ENCODE measurements at regions not wholly inside any gene's neighbourhood (a gene's known extent, or its start where the extent isn't known, plus 50 kb on each side); places are given as distances from the start of the nearest gene placed in this dataset.

GRCh38 chr7:21028186-21028585, 241.5 kb upstream of the SP8 start:
- DNase-seq (ENCODE audit: low read depth in 4 of 4, low spot score in 1 of 4) = no peak

DNA sequence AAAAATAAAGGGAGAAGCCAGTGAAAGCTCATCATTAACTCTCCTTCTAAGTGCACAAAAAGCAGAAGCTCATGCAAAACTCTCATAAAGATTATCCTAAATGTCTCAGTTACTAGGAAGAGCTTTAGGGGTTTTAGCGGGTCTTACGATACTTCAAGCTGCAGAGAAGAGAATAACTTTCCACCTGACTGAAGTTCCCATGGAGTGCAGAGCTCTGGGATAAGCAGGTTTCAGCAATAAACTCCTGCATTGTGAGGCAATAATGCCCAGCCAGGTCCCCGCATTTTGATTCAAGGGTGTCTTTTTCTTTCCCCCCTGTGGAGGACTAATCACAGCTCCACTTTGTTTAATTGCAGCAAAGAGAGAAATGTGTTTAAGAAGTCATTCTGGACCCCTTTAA, 241.9 kb upstream of the SP8 start:
- no peak for DNase-seq (ENCODE audit: low read depth in 4 of 4, low spot score in 1 of 4)

DNA sequence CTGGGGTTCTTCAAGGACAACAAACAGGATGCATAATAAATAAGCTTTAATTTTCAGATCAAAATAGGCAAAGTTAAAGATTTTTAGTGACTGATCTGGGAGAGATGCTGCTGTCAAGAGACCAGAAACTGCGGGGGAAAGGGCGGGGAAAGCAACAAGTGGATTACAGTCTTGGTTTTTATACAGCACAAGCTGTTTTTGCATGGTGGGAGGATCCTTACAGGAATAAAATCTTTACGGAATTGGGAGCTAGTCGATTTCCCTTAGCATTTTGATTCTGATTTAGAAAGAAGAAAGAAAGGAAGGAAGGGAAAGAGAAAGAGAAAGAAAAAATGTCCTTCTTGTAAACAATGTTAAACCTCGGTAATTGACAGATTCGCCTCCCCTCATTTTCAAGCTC, 242.3 kb upstream of the SP8 start:
- no peak for DNase-seq (ENCODE audit: low read depth in 4 of 4, low spot score in 1 of 4)

- no peak for DNase-seq (ENCODE audit: low read depth in 4 of 4, low spot score in 1 of 4)
Measured at GRCh38 chr7:21030237-21030871, 243.7 kb upstream of the SP8 start.

DNA sequence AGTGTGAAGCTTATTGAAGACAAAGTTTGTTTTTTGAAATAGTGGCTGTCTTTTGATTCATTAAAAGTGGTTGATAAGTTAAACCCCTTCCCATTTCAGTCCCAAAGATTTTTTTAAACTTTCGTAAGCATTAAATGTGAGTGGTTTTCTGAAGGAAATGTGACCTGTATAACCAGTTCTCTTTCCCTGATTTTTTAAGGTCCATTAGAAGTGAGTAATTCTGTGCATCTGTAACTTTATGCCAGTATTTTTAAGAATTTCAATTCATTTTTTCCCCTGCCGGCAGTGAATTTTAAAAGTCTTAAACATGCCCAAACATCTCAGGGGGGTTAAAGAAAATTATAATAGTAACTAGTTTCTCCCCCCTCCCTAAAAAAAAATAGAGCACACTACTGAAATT, 254.6 kb upstream of the SP8 start:
- DNase-seq (ENCODE audit: low read depth in 4 of 4, low spot score in 1 of 4) = no peak

DNA sequence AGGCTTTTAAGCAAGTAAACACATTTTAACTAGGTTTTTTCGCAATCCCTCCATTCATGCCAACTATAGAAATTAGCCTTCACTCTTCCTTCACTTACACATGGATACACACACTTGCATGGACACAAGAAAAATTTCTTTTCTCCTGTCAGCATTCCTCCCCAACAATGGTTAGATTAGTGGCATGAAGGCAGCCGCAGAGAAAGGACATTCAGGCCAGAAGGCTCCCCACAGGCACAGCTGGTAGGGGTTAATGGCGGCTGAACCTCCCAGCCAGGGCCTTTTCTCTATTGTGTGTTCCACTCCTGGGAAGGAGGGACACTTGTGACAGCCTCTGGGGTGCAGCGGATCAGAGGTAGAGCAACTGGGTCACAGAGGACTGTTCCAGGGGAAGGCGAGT, 255.0 kb upstream of the SP8 start:
- no peak for DNase-seq (ENCODE audit: low read depth in 4 of 4, low spot score in 1 of 4)

DNA sequence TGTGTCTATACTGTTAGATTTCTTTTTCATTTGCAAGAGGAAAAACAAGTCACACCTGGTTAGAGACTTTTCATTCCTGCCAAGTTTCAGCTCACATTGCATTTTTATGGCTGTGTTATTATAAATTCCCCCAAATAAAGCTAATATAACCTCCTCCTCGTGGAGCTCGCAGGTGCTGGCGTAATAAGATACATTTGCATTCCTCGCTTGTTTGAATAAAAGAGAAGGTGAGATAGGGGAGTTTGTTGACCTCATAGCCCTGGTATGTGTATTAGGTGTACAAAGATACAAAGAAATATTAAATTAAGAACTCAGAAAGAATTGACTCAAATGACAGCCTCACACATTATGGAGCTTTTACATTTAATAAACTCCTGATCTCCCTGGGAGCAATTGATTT, 257.7 kb upstream of the SP8 start:
- no peak for DNase-seq (ENCODE audit: low read depth in 4 of 4, low spot score in 1 of 4)

GRCh38 chr7:21044913-21045568, 258.4 kb upstream of the SP8 start:
- no peak for DNase-seq (ENCODE audit: low read depth in 4 of 4, low spot score in 1 of 4)

DNA sequence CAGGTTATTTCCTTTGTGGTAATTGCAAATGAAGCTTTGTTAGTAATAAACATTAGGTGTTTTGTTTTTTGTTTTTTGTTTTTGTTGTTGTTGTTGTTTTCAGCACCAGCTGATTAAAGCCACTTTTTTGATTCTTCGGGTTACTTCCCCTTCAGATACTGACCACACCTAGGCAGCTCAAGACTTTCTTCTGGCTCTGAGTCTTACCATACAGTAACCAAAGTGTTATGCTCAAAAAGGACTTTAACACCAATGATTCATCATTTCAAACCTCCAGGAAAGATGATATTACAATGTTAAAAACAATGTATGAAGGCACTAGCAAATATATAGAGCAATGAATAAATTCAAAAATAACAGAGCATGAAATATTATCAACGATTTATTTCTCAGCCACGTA, 265.2 kb upstream of the SP8 start:
- DNase-seq (ENCODE audit: low read depth in 4 of 4, low spot score in 1 of 4) = no peak

DNA sequence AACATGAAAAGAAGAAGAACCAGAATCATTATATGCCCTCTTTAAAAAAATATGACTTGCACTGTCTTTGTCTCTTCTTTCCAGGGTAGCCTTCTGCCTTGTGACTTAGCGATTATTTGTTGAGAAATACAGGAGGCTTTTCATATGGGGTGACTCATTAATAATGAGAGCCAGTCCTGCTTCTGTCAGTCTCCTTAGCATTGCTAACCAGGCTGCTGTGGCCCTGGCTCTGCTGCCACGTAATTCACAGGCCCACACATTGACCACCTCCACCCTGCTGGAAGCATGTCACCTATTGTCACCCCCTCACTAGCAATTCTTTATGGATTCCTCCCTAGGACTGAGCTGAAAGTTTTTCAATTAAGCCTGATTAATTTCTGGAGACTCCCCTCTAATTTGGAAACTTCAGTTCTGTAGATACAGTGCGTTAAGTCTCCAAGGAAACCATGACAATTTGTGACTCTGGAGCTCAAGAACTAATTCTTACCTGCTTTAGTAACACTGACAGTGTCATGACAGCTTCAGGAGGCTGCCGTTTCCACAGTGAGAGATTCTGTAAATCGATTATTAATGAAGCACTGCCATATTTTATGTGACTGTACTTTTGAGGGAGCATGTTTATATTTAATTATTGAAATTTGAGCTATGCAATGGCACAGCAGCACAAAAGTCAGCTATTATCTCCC, 267.9 kb upstream of the SP8 start:
- DNase-seq (ENCODE audit: low read depth in 4 of 4, low spot score in 1 of 4) = no peak

- DNase-seq (ENCODE audit: low read depth in 4 of 4, low spot score in 1 of 4) = no peak
Measured at GRCh38 chr7:21059069-21059468, 272.4 kb upstream of the SP8 start.

DNA sequence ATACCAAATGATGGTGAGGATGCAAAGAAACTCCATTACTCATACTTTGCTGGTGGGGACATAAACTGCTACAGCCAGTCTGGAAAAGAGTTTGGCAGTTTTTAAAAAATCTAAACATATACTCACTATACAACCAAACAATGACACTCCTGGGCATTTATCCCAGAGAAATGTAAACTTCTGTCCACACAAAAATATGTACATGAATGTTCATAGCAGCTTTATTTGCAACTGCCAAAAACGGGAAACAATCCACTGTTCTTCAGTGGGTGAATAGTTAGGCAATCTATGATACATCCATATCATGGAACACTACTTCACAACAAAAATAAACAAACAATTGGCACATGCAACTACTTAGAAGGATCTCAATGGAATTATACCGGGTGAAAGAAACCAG, 276.4 kb upstream of the SP8 start:
- DNase-seq (ENCODE audit: low read depth in 4 of 4, low spot score in 1 of 4) = no peak

DNA sequence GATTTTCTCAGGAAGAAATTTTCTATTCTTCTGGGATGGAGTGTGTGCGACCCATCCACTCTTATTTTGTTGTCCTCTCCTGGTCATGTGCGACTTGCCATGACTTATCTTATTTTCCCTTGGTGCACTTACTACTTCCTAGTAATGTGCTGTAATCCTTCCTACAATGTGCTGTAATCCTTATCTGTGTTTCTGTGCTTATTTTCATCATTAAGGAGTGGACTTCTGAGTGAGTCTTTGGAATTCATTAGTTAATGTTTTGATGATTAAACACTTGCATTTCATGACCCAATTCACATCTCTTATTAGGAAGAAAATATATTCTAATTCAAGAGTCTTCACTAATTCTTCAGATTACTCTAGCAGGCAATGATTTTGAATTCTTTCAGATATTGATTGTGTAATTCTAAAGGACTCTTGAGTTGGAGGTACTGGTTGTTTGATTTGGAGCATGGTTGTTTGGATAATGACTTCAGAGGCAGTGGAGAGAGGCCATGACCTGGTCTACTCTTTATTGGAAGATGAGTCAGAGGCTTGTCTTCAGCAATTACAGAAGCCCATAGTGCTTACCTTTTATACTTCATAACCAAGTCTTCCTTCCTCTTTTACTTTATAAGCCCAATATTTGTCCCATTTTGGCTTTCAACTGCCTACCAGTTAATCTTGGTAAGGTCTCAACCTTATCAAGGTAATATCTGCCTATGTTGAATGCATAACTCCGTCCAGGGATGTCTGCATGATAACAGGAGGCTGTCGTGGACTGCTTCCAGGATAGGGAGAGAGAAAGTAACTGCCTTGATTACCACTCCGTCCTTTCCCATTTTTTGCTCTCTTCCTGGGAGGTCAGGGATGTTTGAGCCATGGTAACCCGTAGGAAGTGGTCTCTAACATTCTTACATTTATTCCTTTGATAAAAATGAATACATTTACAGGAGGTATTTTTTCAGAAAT, 278.3 kb upstream of the SP8 start:
- DNase-seq (ENCODE audit: low read depth in 4 of 4, low spot score in 1 of 4) = no peak

GRCh38 chr7:21066221-21066620, 279.5 kb upstream of the SP8 start:
- no peak for DNase-seq (ENCODE audit: low read depth in 4 of 4, low spot score in 1 of 4)

- no peak for DNase-seq (ENCODE audit: low read depth in 4 of 4, low spot score in 1 of 4)
Measured at GRCh38 chr7:21067216-21067615, 280.5 kb upstream of the SP8 start.

GRCh38 chr7:21070571-21071090, 283.9 kb upstream of the SP8 start:
- no peak for DNase-seq (ENCODE audit: low read depth in 4 of 4, low spot score in 1 of 4)

- DNase-seq (ENCODE audit: low read depth in 4 of 4, low spot score in 1 of 4) = no peak
Measured at GRCh38 chr7:21071561-21072501, 285.1 kb upstream of the SP8 start.

GRCh38 chr7:21076054-21076453, 289.4 kb upstream of the SP8 start:
- no peak for DNase-seq (ENCODE audit: low read depth in 4 of 4, low spot score in 1 of 4)

DNA sequence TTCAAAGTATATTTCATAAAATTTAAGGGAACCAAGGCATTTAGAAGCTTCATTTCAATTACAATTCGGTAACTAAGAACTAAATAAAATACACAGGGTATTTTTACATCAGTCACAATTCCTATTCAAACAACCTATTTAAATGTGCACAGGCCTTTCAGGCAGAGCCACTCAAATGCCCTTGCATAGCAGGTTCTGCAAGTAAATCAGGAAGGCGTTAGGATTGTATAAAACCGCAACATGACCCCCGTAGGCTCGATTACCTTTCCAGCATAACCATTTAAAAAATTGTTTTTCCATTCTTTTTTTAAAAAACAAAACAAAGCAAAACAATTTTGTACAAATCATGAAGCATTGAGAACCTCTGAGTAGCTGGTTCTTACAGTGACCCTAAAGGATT, 289.9 kb upstream of the SP8 start:
- DNase-seq (ENCODE audit: low read depth in 4 of 4, low spot score in 1 of 4) = no peak

GRCh38 chr7:21077602-21078001, 290.9 kb upstream of the SP8 start:
- no peak for DNase-seq (ENCODE audit: low read depth in 4 of 4, low spot score in 1 of 4)
